AG09309 (cell line): ENCODE measurements at regions not wholly inside any gene's neighbourhood (a gene's known extent, or its start where the extent isn't known, plus 50 kb on each side); places are given as distances from the start of the nearest gene placed in this dataset.

ENCODE experiments used
- DNase-seq: peaks from one replicate; pipeline ENCODE4 v3.0.0-alpha.2; 2010; ENCODE audit warnings: low read depth
- H3K4me3 ChIP-seq: 2 replicates; pipeline ENCODE4 v1.5.1; 2011; ENCODE audit warnings: mild to moderate bottlenecking, low read depth, low read length, moderate library complexity; ENCODE audit not compliant: control insufficient read depth
- TF ChIP-seq, protein P1 (sequence below): IDR thresholded peaks from 2 replicates; pipeline ENCODE4 v1.5.1; 2011; ENCODE audit warnings: mild to moderate bottlenecking, low read depth, low read length, inconsistent platforms; ENCODE audit not compliant: insufficient read depth, control insufficient read depth; ENCODE audit errors: missing control alignments

DNA sequence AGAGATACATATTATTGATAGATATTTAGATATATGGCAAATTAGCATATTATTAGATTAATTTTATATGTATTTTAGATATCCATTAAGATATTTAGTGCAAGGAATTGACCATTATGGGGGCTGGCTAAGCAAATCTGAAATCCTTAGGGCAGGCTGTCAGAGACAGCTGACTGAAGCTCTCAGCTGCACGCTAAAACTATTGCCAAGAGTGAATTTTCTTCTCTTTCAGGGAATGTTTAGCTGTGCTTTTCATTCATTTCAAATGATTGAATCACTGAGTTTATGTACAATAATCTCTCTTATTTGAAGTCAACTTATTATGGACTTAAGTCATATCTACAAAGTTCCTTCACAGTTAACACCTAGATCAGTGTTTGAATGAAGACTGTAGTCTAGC is 566.5 kb downstream of the LRFN5 start:
- no peak overlapping the region for H3K4me3 ChIP-seq
- no peak for DNase-seq
- TF ChIP-seq, protein P1, sequence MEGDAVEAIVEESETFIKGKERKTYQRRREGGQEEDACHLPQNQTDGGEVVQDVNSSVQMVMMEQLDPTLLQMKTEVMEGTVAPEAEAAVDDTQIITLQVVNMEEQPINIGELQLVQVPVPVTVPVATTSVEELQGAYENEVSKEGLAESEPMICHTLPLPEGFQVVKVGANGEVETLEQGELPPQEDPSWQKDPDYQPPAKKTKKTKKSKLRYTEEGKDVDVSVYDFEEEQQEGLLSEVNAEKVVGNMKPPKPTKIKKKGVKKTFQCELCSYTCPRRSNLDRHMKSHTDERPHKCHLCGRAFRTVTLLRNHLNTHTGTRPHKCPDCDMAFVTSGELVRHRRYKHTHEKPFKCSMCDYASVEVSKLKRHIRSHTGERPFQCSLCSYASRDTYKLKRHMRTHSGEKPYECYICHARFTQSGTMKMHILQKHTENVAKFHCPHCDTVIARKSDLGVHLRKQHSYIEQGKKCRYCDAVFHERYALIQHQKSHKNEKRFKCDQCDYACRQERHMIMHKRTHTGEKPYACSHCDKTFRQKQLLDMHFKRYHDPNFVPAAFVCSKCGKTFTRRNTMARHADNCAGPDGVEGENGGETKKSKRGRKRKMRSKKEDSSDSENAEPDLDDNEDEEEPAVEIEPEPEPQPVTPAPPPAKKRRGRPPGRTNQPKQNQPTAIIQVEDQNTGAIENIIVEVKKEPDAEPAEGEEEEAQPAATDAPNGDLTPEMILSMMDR = no peak

DNA sequence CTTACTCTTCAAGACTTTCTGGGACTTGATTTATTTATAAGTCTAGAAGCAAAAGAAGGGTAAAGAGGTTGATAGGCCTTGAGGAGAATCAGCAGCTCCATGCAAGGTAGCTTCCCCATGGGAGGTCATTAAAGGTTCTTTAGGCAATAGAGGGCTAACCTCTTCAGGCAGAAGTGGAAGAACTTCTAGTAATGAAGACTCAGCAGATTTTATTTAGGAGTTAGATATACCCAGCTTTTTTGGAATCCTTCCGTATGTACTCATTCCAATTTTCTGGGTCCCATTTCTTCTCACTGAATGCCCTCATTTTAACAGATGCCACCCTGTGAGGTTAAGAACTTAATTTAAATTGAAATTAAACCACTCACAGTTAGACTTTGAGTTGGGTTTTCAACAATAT is 565.6 kb downstream of the LRFN5 start:
- TF ChIP-seq, protein P1 = no peak
- no peak for DNase-seq
- H3K4me3 ChIP-seq = no peak overlapping the region

DNA sequence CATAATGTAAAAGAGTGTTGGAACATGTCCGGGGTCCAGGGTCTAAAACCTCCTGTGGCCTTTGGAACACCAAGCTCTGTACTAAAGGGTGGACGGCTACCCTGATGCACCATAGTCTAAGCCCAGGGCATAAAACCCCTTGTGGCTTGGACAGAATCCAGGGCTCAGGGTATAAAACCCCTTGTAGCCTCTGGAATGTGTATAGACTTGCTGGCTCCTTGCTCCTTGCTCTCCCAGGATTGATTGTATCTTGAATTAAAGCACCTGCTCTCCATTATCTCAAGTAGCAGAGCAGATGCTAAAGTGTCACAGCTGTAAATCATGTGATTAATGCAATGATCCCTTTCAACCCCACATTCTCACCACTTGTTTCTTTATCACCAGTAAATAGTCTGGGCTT is 556.5 kb downstream of the LRFN5 start:
- no peak for DNase-seq
- TF ChIP-seq, protein P1 = no peak
- H3K4me3 ChIP-seq = no peak overlapping the region

DNA sequence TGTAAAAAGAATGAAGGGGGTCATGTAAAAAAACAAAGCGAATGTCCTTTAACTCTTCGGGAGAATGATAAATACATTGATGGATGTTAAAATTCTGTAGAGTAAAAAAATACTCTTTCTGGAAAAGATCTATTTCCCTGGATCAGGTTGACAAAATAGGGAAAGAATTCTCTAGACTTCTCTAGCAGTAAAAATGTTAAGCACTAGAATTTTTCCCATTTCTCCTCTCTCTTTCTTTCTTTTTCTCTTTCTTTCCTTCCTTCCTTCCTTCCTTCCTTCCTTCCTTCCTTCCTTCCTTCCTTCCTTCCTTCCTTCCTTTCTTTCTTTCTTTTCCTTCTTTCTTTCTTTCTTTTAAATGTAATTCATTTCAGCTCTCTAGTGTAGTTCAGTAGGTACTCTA is 552.5 kb downstream of the LRFN5 start:
- DNase-seq = no peak
- H3K4me3 ChIP-seq = no peak overlapping the region
- TF ChIP-seq, protein P1 = no peak

DNA sequence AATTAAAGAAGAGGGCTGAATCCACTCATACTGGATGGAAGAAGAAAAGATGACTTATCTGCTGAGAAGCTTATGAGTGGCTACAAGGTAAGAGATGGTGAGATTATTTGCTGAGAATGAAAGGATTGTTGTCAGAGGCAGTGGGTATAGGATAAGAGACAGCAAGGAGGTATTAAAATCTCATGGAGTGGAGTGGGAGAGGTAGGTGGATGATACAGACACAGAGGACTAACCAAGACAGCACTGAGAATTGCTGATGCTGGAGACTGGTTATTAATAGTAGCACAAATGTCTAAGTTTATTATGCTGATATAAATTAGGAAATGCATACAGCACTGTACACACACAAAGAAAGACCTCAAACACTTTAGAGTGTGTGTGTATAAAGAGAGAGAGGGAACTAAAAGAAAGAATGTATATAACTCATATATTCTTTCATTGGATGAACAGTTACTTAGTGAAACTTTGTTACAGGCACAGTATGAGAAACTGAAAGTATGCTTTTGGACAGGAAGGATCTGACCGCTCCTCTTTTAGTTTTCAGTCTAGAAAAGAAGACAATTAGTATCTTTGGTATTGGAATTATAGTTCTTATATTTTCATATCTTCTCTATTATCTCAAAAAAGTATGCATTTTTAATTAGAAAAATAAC is 543.1 kb downstream of the LRFN5 start:
- TF ChIP-seq, protein P1 = no peak
- DNase-seq = no peak
- H3K4me3 ChIP-seq = no peak overlapping the region

DNA sequence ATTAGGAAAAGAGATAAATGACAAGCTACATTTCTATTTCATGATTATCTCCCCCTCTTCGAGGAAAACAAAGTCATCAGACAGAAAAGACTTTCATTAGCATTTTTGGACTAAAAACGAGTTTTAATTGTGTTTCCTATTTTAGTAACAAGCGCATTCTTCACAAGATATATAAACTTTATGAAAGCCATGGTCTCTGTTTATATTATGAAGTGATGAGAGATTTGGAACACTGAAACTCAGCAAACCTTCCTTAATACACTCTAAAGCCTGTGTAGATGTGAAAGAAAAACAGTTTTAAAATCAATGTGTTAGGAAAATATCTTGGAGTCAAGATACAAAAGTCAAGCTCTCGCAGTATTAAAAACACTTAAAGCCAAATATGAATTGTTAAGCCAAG is 539.1 kb downstream of the LRFN5 start:
- TF ChIP-seq, protein P1 = no peak
- no peak overlapping the region for H3K4me3 ChIP-seq
- DNase-seq = no peak
